Adrenal gland (tissue), 9 donors: ENCODE measurements at regions not wholly inside any gene's neighbourhood (a gene's known extent, or its start where the extent isn't known, plus 50 kb on each side); places are given as distances from the start of the nearest gene placed in this dataset.
"Not testable (repeated sequence)": the region's sequence is repeated elsewhere in the genome, so short reads cannot be mapped to it uniquely, and the experiment has no call there.

Experiments
- DNase-seq, 7 donors: peaks; one replicate each; pipeline ENCODE4 v3.0.0-alpha.2; 2019 to 2020
- H3K27ac ChIP-seq, 5 donors: fragments of 200-600 bp; sonication (generic) in 4 of 5; 1 replicate in 3 of 5; 2 replicates in 2 of 5; pipeline versions ENCODE4 v1.5.1 to v1.8.0; 2016 to 2020; ENCODE audit warnings: mild to moderate bottlenecking in 1 of 5
- H3K27me3 ChIP-seq: fragments of 200-600 bp; 2 replicates; pipeline ENCODE4 v1.8.0; 2021
- H3K36me3 ChIP-seq, 2 donors: fragments of 200-600 bp; replicated peaks in 1 of 2; 1 replicate in 1 of 2; 2 replicates in 1 of 2; pipeline versions ENCODE4 v1.5.1 to v1.8.0; 2018 to 2022
- H3K4me1 ChIP-seq, 2 donors: fragments of 200-600 bp; replicated peaks in 1 of 2; 1 replicate in 1 of 2; 2 replicates in 1 of 2; pipeline versions ENCODE4 v1.5.1 to v1.8.0; 2018 to 2021
- H3K4me3 ChIP-seq, 4 donors: fragments of 200-600 bp; sonication (generic) in 3 of 4; one replicate each; pipeline ENCODE4 v1.5.1; 2016 to 2018
- H3K9me3 ChIP-seq, 3 donors: fragments of 200-600 bp; sonication (generic) in 1 of 3; replicated peaks in 1 of 3; 1 replicate in 2 of 3; 2 replicates in 1 of 3; pipeline versions ENCODE4 v1.5.1 to v1.8.0; 2016 to 2021
- CTCF ChIP-seq, 6 experiments: fragments of 450-650 bp in 4 of 6; fragments of 200-600 bp in 2 of 6; sonication (generic) in 1 of 6; IDR thresholded peaks; 1 replicate in 5 of 6; 2 replicates in 1 of 6; pipeline versions ENCODE4 v1.5.1 to v1.8.0; 2016 to 2021; ENCODE audit warnings: antibody characterized with exemption in 6 of 6, mild to moderate bottlenecking in 2 of 6, moderate library complexity in 1 of 6
- POLR2A ChIP-seq, 2 donors: fragments of 450-650 bp; IDR thresholded peaks; one replicate each; pipeline ENCODE4 v1.6.1; 2017; ENCODE audit warnings: antibody characterized with exemption in 2 of 2, mild to moderate bottlenecking in 2 of 2, moderate library complexity in 1 of 2
- WGBS, 4 donors: extraction: QIAGEN DNeasy Blood & Tissue Kit in 2 of 4; methylation state at CpG; one replicate each; pipeline versions ENCODE4 v1.1.5 to v1.1.7; 2013 to 2017; 5-methylcytosine and 5-hydroxymethylcytosine counted together
- intact Hi-C, 2 donors: fragments of 100-400 bp; cut with DNase I; formaldehyde crosslinking; loops; one replicate each; pipeline versions ENCODE4 v1.14.1 to v1.15.0; 2022 to 2023
- donor health status: healthy with polysubstance abuse.
- donor health status: Bipolar disorder and iron deficiency.
- donor health status: DM: yes; HTN: yes; CAD: no.
- donor health status: DM: no; HTN: no; CAD: no.
- donor health status: DM: no; HTN: no; CAD: no.

DNA sequence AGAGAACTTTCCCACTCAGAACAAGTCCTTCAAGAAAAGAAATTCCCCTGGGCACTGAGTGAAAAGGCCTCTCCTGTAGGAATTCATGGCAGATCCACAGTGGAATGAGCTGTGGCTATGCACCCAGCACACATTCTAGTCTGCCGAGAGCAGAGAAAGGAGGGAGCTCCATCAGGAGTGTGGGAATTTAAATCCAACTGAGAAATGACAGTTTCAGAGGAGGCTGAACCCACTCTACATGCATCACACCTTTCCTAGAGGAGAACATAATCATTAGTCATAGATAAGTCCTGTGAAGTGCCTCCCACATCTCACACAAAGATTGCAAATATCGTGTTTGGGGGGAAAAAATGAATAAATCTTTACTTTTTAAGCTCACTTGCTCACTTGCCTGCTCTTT lies 530.2 kb upstream of the HTR1E start:
- TF ChIP-seq CTCF (IDR thresholded peaks at IDR 0.05) (no peak), POLR2A (IDR thresholded peaks at IDR 0.05) (no peak)
- intact Hi-C loops: no loop called here
- Histone ChIP-seq H3K36me3 (no peaks in the 10 kb centered on the region), H3K4me3 (no peak overlapping the region), H3K27ac (no peak overlapping the region), H3K4me1 (no peaks in the 10 kb centered on the region), H3K9me3 (no peaks in the 10 kb centered on the region), H3K27me3 (no peaks in the 10 kb centered on the region)
- no peak for DNase-seq
- WGBS, 4 donors: 42 to 50% (median 46%) methylated on average over 2 of the region's 2 CpGs

DNA sequence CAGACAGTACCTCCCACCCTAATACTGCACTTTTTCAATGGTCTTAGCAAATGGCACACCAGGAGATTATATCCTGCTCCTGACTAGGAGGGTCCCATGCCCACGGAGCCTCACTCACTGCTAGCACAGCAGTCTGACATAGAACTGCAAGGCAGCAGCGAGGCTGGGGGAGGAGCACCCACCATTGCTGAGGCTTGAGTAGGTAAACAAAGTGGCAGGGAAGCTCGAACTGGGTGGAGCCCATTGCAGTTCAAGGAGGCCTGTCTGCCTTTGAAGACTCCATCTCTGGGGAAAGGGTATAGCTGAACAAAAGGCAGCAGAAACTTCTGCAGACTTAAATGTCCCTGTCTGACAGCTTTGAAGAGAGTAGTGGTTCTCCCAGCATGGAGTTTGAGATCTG lies 544.5 kb upstream of the HTR1E start:
- H3K36me3 ChIP-seq, intact Hi-C loops, H3K9me3 ChIP-seq, DNase-seq, H3K27me3 ChIP-seq, H3K27ac ChIP-seq, H3K4me1 ChIP-seq, H3K4me3 ChIP-seq: not testable (repeated sequence)
- WGBS, 4 donors: 65 to 78% (median 73%) methylated on average over 3 of the region's 3 CpGs

GRCh38 chr6:86380571-86381125 lies 556.7 kb upstream of the HTR1E start:
- intact Hi-C loops: no loop called here
- Histone ChIP-seq H3K4me1 (no peaks in the 10 kb centered on the region), H3K4me3 (no peak overlapping the region), H3K27ac (no peak overlapping the region), H3K27me3 (no peaks in the 10 kb centered on the region), H3K9me3 (no peaks in the 10 kb centered on the region), H3K36me3 (no peaks in the 10 kb centered on the region)
- 78 to 86% (median 82%) methylated on average over 3 of the region's 3 CpGs for WGBS, 4 donors
- DNase-seq: no peak
- TF ChIP-seq POLR2A (IDR thresholded peaks at IDR 0.05) (no peak), CTCF (IDR thresholded peaks at IDR 0.05) (no peak)

DNA sequence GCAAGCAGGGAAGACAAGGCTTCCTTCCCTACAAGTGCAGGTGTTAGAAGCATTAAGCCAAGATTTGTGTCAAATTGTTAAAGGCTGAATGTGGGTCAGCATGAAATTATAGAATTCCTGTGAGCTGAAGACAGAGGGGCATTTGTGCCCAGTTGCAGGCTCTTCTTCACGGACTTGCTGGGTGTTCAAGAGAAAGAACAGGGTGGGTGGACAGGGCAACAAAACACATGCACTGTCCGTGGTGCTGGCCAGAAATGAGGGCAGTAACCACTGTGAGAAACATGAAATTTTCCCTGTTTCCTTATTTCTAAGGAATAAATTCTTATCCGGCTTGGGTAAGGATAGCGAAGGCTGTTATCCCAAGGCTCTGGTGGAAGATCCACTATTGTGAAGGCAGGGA lies 579.5 kb upstream of the HTR1E start:
- Histone ChIP-seq H3K4me1 (no peaks in the 10 kb centered on the region), H3K36me3 (no peaks in the 10 kb centered on the region), H3K27ac (no peak overlapping the region), H3K27me3 (no peaks in the 10 kb centered on the region), H3K9me3 (no peaks in the 10 kb centered on the region), H3K4me3 (no peak overlapping the region)
- no peak for DNase-seq
- intact Hi-C loops: no loop called here
- no peak for TF ChIP-seq CTCF (IDR thresholded peaks at IDR 0.05)
- no peak for TF ChIP-seq POLR2A (IDR thresholded peaks at IDR 0.05)
- WGBS, 4 donors: 60 to 70% (median 65%) methylated on average over 4 of the region's 4 CpGs

- intact Hi-C loops: no loop called here
- Histone ChIP-seq H3K27ac (no peak overlapping the region), H3K9me3 (no peaks in the 10 kb centered on the region), H3K4me3 (no peak overlapping the region), H3K4me1 (no peaks in the 10 kb centered on the region), H3K27me3 (no peaks in the 10 kb centered on the region), H3K36me3 (no peaks in the 10 kb centered on the region)
- TF ChIP-seq CTCF (IDR thresholded peaks at IDR 0.05) (no peak), POLR2A (IDR thresholded peaks at IDR 0.05) (no peak)
- no peak for DNase-seq
Measured at GRCh38 chr6:86355271-86355670, 582.1 kb upstream of the HTR1E start.
